Activated T-helper 1 cell treated with anti-CD3 and anti-CD28 coated beads, Interleukin-12 subunit alpha, Interleukin-12 subunit beta, Interleukin-2, Interleukin-4 antibody, amounts not matched to agents 30 ng/mL and 10 ng/mL and 1 ng/mL, durations not matched to agents 14 hours and 24 hours and 36 hours (primary cell): ENCODE measurements at regions not wholly inside any gene's neighbourhood (a gene's known extent, or its start where the extent isn't known, plus 50 kb on each side); places are given as distances from the start of the nearest gene placed in this dataset.

Source experiments
- DNase-seq: peaks from one replicate; pipeline ENCODE4 v3.0.0; 2021; ENCODE audit warnings: low spot score
- H3K27ac Mint-ChIP-seq: one replicate; pipeline ENCODE4 v1.8.0; 2021; ENCODE audit warnings: mild to moderate bottlenecking, mixed read lengths
- H3K27me3 Mint-ChIP-seq: one replicate; pipeline ENCODE4 v1.8.0; 2022; ENCODE audit warnings: mild to moderate bottlenecking, moderate library complexity, mixed read lengths; ENCODE audit not compliant: insufficient read depth
- H3K36me3 Mint-ChIP-seq: one replicate; pipeline ENCODE4 v1.8.0; 2021; ENCODE audit warnings: low read depth, mixed read lengths
- H3K4me1 Mint-ChIP-seq: one replicate; pipeline ENCODE4 v1.8.0; 2021; ENCODE audit warnings: low read depth, mixed read lengths
- H3K4me3 Mint-ChIP-seq: one replicate; pipeline ENCODE4 v1.8.0; 2021; ENCODE audit warnings: mild to moderate bottlenecking, moderate library complexity, mixed read lengths
- H3K9me3 Mint-ChIP-seq: one replicate; pipeline ENCODE4 v1.8.0; 2021; ENCODE audit warnings: mixed read lengths
- intact Hi-C: fragments of 100-400 bp; cut with micrococcal nuclease; formaldehyde crosslinking; loops from one replicate; pipeline ENCODE4 v1.15.1; 2024

DNA sequence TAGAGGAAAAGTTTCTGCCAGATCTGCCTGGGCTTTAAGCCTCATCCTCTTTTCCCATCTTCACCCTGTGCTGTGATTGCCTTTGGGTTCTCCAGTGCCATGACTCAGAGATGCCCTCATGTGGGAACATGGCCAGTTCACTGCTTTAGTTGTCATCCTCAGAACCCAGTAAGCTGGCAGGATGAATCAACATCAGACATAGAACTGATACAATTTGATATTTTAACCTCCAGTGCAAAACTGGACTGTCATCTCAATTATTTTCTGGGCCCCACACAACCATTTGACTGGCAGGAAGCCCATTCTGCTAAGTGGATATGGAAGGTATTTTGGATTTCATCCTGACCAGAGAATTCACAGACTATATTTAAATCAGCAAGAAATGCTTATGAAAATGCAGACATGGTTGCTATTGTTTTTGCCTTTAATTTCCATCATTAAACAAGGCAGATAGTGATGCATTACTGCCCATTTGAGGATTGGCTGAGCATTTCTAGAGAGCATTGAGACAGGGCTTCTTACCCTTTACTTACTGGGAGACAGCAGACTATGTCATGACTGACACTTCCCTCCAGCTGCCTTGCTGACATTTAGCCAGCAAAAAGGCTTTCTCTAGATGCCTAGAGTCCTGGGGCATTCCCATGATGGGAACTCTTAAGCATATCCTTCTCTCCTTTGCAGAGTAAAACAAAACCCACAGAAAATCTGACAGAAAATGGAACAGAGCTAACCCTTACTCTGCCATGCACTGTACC lies 327.1 kb upstream of the MTNR1B start:
- Mint-ChIP-seq H3K9me3 (no peaks in the 10 kb centered on the region), H3K36me3 (no peaks in the 10 kb centered on the region), H3K4me1 (no peaks in the 10 kb centered on the region), H3K27me3 (no peaks in the 10 kb centered on the region), H3K27ac (no peak overlapping the region), H3K4me3 (no peak overlapping the region)
- DNase-seq, result no peak
- intact Hi-C loops, result no loop called here

DNA sequence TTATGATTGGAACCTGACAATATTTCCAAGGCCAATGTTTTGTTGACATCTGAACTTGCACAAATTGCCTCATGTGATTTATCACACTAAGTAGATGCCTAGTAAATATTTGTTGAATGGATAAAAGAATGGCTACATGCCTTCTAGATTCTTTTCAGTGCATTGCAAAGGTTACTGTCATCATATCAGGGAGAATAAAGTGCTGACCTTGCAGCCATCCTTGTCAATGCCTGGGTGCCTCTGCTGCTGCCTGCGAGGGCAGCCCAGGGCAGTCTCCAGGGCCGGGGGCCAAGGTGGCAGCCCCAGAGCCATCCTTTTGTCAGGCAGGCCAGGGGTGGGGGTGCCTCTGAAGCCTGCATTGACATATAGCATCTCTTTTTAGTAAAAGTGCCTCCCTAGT lies 325.6 kb upstream of the MTNR1B start:
- no peaks in the 10 kb centered on the region for H3K36me3 Mint-ChIP-seq
- no peak overlapping the region for H3K27ac Mint-ChIP-seq
- H3K27me3 Mint-ChIP-seq, result no peaks in the 10 kb centered on the region
- DNase-seq, result no peak
- H3K4me3 Mint-ChIP-seq, result no peak overlapping the region
- intact Hi-C loops, result no loop called here
- no peaks in the 10 kb centered on the region for H3K9me3 Mint-ChIP-seq
- no peaks in the 10 kb centered on the region for H3K4me1 Mint-ChIP-seq

GRCh38 chr11:92644595-92645445 lies 324.6 kb upstream of the MTNR1B start:
- Mint-ChIP-seq H3K4me3 (no peak overlapping the region), H3K27ac (no peak overlapping the region), H3K27me3 (no peaks in the 10 kb centered on the region), H3K4me1 (no peaks in the 10 kb centered on the region), H3K36me3 (no peaks in the 10 kb centered on the region), H3K9me3 (no peaks in the 10 kb centered on the region)
- intact Hi-C loops, result no loop called here
- DNase-seq, result no peak

DNA sequence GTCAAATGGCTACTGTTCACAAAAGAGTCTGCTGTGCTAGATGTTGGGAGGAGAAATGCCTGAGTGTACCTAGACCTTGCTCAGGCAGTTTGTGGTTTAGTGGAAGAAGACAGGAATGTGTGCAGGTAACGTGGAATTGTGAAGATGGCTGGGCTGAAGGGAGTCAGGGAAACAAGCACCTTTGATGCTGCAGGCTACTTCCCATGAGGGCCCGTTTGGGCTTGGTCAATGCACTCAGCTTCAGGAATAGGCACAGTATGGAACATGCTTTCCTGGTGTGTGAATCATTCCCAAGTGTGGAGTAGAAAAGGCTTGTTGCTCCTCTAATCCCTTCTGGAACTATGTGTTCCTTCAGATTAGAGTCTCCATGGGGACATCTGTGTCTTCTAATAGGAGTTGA lies 318.3 kb upstream of the MTNR1B start:
- intact Hi-C loops, result no loop called here
- Mint-ChIP-seq H3K36me3 (no peaks in the 10 kb centered on the region), H3K4me3 (no peak overlapping the region), H3K9me3 (no peaks in the 10 kb centered on the region), H3K27ac (no peak overlapping the region), H3K27me3 (no peaks in the 10 kb centered on the region), H3K4me1 (no peaks in the 10 kb centered on the region)
- no peak for DNase-seq

DNA sequence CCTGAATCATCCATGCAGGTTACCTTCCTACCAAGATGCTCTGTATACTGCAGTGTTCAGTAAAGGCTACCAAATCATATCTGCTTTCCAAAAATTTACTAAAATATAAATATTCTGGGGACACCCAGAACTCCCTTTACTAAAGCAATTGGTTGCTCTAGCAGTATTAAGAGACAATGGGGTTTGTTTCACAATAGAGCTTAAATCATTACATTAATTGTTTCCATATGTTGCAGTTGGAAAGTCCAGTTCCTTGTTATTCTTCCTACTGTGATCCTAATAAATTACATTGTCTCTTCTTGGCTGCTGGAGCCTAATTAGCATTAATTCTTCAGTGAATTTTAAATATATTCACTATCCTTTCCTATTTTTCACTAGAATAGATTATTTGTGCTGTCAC lies 316.0 kb upstream of the MTNR1B start:
- Mint-ChIP-seq H3K27me3 (no peaks in the 10 kb centered on the region), H3K4me3 (no peak overlapping the region), H3K9me3 (no peaks in the 10 kb centered on the region), H3K27ac (no peak overlapping the region), H3K36me3 (no peaks in the 10 kb centered on the region), H3K4me1 (no peaks in the 10 kb centered on the region)
- intact Hi-C loops, result no loop called here
- DNase-seq, result no peak

GRCh38 chr11:92656783-92657182 lies 312.7 kb upstream of the MTNR1B start:
- no peak overlapping the region for H3K27ac Mint-ChIP-seq
- intact Hi-C loops, result no loop called here
- H3K4me3 Mint-ChIP-seq, result no peak overlapping the region
- no peaks in the 10 kb centered on the region for H3K27me3 Mint-ChIP-seq
- no peaks in the 10 kb centered on the region for H3K36me3 Mint-ChIP-seq
- H3K4me1 Mint-ChIP-seq, result no peaks in the 10 kb centered on the region
- DNase-seq, result no peak
- H3K9me3 Mint-ChIP-seq, result no peaks in the 10 kb centered on the region

GRCh38 chr11:92657226-92657625 lies 312.2 kb upstream of the MTNR1B start:
- no peak overlapping the region for H3K4me3 Mint-ChIP-seq
- no peak overlapping the region for H3K27ac Mint-ChIP-seq
- no peaks in the 10 kb centered on the region for H3K4me1 Mint-ChIP-seq
- H3K36me3 Mint-ChIP-seq, result no peaks in the 10 kb centered on the region
- H3K27me3 Mint-ChIP-seq, result no peaks in the 10 kb centered on the region
- H3K9me3 Mint-ChIP-seq, result no peaks in the 10 kb centered on the region
- DNase-seq, result no peak
- intact Hi-C loops, result no loop called here

GRCh38 chr11:92658733-92659132 lies 310.7 kb upstream of the MTNR1B start:
- Mint-ChIP-seq H3K4me1 (no peaks in the 10 kb centered on the region), H3K27ac (no peak overlapping the region), H3K27me3 (no peaks in the 10 kb centered on the region), H3K4me3 (no peak overlapping the region), H3K36me3 (no peaks in the 10 kb centered on the region), H3K9me3 (no peaks in the 10 kb centered on the region)
- no peak for DNase-seq
- intact Hi-C loops, result no loop called here

DNA sequence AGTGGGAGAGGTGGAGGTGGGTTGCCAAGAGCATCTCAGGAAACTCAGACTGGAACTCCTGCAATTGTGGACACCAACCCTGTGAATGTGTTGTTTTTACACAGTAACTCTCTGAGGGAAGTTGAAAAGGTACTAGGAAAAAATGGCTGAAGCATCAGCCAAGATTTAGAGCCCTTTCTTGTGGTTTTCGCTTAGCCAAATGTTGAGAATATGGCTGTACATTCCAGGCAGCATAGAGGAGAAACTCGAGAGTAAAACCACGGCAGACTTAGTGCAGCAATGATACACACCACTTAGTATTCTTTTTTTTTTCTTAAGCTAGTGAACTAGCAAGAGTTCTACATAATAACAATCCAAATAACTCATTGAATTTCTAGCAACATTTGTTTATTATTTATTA lies 309.7 kb upstream of the MTNR1B start:
- Mint-ChIP-seq H3K9me3 (peaks cover 1% of the 10 kb centered on the region), H3K27me3 (no peaks in the 10 kb centered on the region), H3K36me3 (no peaks in the 10 kb centered on the region), H3K4me1 (no peaks in the 10 kb centered on the region), H3K4me3 (no peak overlapping the region), H3K27ac (no peak overlapping the region)
- intact Hi-C loops, result no loop called here
- DNase-seq, result no peak

DNA sequence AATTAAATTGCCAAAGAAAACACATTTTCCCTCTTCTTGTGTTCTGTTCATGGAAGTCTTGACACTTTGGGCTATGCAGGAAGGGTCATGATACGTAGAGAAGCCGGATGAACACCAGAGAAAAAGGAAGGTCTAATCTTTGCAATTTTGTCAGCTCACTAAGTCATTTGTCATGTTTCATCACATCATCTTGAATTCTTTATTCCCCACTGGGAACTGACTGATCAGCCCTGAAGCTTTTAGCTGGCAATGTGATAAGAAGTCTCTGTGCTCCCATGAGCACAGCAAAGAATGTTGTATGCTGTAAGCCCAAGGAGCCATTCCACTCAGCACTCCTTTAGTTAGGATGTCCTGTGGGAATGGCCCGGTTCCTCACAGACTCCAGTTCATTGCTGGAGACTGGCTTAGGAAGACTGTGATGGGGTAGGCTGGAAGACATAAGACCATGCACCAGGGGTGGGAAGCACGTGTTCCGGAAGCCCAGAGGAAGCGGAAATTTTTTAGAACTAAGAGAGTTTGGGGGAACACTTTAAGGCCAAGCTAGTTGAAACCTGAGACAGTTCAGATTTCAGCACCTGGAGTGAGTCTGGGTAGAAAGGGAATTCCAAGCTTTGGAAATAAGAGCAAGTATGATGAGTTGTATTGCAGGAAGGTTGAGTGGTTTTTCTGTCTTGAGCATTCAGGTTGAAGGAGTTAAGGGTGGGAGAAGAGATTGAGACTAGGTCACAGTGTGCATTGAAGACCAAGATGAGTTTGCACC lies 306.7 kb upstream of the MTNR1B start:
- DNase-seq, result no peak
- H3K4me3 Mint-ChIP-seq, result no peak overlapping the region
- no peaks in the 10 kb centered on the region for H3K4me1 Mint-ChIP-seq
- H3K27me3 Mint-ChIP-seq, result no peaks in the 10 kb centered on the region
- H3K9me3 Mint-ChIP-seq, result peaks cover 5% of the 10 kb centered on the region
- no peak overlapping the region for H3K27ac Mint-ChIP-seq
- intact Hi-C loops, result no loop called here
- no peaks in the 10 kb centered on the region for H3K36me3 Mint-ChIP-seq

DNA sequence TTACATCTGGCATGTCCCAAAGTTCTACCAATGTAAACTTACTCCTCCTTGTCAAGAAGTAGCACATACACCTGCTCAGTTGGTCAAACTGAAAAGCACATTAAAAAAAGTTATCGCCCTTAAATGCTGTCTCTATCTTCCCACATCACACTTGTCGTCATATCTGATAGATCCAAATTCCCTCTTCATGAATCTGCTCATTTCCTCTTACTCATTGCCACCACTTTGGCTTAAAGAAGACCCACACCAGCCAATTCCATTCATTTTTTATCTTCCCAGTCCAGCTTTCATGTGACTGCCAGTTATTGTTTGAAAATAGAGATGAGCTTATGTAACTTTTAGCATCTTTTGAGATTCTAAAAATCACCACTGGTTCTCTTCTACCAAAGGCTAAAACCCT lies 305.9 kb upstream of the MTNR1B start:
- no peak overlapping the region for H3K27ac Mint-ChIP-seq

GRCh38 chr11:92667486-92668152 lies 301.8 kb upstream of the MTNR1B start:
- no peaks in the 10 kb centered on the region for H3K27me3 Mint-ChIP-seq

More for the DNA sequence above, 305.9 kb upstream of the MTNR1B start:
- Mint-ChIP-seq H3K36me3 (no peaks in the 10 kb centered on the region), H3K4me1 (no peaks in the 10 kb centered on the region), H3K9me3 (peaks cover 5% of the 10 kb centered on the region), H3K27me3 (no peaks in the 10 kb centered on the region), H3K4me3 (no peak overlapping the region)
- DNase-seq, result no peak
- intact Hi-C loops, result no loop called here

More at GRCh38 chr11:92667486-92668152, 301.8 kb upstream of the MTNR1B start:
- no peak overlapping the region for H3K27ac Mint-ChIP-seq
- no peaks in the 10 kb centered on the region for H3K4me1 Mint-ChIP-seq
- intact Hi-C loops, result no loop called here
- DNase-seq, result no peak
- peaks cover 5% of the 10 kb centered on the region for H3K9me3 Mint-ChIP-seq
- no peak overlapping the region for H3K4me3 Mint-ChIP-seq
- H3K36me3 Mint-ChIP-seq, result no peaks in the 10 kb centered on the region
